ENCODE measurements at regions not wholly inside any gene's neighbourhood (a gene's known extent, or its start where the extent isn't known, plus 50 kb on each side); places are given as distances from the start of the nearest gene placed in this dataset.
"Not testable (repeated sequence)": the region's sequence is repeated elsewhere in the genome, so short reads cannot be mapped to it uniquely, and the experiment has no call there.

DNA sequence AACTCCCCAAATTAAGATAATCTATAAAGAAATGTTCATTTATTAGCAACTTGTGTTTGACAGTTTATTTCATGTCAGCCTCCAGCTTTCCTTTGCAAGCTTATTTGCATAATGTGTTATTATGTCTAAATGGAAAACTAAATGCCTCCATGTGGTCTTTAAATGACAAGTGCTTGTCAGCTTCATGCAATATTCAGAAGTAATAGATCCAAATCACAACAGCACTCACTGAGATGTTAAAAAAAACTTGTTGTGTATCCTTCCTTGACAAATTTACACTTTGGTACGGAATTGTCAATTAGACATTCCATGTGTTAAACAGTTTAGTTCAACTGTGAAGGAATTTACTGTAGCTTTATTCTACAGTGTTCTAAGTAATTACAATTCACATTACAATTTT is 124.4 kb upstream of the PTBP2 start:
- DNase-seq (ENCODE audit: low spot score), result no peak

GRCh38 chr1:96598416-96599168 is 123.0 kb upstream of the PTBP2 start:
- DNase-seq (ENCODE audit: low spot score), result no peak

DNA sequence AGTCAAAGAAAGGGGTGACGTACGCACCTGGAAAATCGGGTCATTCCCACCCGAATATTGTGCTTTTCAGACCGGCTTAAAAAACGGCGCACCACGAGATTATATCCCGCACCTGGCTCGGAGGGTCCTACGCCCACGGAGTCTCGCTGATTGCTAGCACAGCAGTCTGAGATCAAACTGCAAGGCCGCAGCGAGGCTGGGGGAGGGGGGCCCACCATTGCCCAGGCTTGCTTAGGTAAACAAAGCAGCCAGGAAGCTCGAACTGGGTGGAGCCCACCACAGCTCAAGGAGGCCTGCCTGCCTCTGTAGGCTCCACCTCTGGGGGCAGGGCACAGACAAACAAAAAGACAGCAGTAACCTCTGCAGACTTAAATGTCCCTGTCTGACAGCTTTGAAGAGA is 117.0 kb upstream of the PTBP2 start:
- not testable (repeated sequence) for DNase-seq (ENCODE audit: low spot score)

GRCh38 chr1:96617375-96617774 is 104.2 kb upstream of the PTBP2 start:
- DNase-seq (ENCODE audit: low spot score), result not testable (repeated sequence)

DNA sequence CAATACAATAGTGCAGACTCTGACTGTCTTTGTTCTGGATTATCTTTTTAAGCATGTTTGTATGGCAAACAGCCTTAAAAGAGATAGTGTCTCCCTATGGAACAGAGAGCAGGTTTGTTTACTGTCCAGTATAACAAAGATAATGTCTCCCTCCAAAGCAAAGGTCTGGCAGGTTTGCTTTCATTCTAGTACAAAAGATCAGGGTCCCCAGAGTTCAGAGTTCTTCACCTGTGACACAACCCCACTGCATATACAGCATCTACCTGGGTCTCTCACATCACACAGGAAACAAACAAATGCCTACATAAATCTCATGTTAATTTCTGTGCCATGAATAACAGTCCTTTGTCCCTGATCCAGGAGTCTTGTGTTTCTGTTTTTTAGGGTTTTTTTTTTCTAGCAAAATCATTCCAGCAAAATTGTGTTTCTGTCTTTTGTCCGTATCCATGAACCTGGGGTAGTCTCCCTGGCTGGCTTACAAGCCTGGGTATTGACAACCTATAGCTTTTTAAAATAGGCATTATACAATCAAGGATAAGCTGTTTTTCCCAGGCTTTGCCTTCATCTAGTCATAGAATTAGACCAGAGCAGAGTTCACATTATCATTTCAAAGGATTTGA is 89.4 kb upstream of the PTBP2 start:
- DNase-seq (ENCODE audit: low spot score), result no peak

DNA sequence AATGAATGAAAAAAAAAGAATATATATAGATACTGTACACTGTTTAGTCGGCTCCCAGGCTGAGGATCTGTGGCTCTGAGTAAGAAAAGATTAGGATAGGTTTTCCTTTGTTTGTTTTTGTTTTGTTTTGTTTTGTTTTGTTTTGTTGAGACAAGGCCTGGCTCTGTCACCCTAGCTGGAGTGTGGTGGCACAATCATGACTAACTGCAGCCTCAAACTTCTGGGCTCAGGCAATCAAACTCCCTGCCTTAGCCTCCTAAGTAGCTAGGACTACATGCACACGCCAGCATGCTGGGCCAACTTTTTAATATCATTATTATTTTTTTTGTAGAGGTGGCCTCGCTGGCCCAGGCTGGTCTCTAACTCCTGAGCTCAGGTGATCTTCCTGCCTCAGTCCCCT is 87.9 kb upstream of the PTBP2 start:
- DNase-seq (ENCODE audit: low spot score), result no peak

GRCh38 chr1:96634883-96635282 is 86.7 kb upstream of the PTBP2 start:
- no peak for DNase-seq (ENCODE audit: low spot score)

DNA sequence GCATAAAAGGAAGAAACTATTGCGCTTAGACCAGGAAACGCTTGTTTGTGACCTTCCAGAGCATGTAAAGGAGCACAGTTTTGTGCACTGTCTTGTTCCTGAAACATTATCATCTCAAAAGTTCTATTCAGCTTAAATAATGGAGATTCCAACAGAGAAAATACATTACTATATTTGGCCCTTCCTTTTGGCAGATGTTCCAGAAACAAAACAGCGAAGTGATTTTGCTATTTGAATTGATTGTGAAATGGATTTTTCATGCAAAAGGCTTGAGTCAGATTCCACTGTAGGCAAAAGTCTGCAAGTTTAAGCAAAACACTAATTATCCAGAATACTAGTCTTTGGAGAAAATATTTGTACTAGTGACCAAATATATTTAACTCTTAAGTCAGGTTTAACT is 80.3 kb upstream of the PTBP2 start:
- DNase-seq (ENCODE audit: low spot score), result no peak

DNA sequence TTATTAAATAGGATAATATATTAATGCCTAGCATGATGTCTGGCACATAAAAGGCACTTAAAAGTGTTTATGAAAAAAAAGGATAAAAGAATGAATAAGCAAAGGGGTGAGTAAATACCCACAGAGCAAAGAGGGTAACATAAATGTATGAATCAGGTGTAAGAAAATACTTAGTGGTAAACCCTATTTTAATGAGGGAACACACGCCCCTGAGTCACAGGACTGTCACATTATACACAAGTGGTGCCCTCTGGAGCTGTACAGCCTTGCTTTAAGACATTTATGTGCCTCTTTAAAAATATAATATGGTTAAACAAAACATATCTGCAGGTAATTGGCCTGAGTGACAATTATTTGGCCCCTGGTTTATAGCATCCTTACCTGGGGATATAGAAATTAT is 78.1 kb upstream of the PTBP2 start:
- DNase-seq (ENCODE audit: low spot score), result no peak

GRCh38 chr1:96649301-96649700 is 72.3 kb upstream of the PTBP2 start:
- DNase-seq (ENCODE audit: low spot score), result no peak

DNA sequence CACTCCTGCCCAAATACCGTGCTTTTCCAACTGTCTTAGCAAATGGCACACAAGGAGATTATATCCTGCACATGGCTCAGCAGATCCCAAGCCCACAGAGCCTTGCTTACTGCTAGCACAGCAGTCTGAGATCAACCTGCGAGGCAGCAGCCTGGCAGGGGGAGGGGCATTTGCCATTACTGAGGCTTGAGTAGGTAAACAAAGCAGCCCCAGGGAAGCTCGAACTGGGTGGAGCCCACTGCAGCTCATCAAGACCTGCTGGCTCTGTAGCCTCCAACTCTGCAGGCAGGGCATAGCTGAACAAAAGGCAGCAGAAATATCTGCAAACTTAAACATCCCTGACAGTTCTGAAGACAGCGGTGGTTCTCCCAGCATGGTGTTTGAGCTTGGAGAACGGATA is 70.1 kb upstream of the PTBP2 start:
- DNase-seq (ENCODE audit: low spot score), result no peak

GRCh38 chr1:96660051-96660450 is 61.5 kb upstream of the PTBP2 start:
- DNase-seq (ENCODE audit: low spot score), result no peak

GRCh38 chr1:96660503-96660902 is 61.1 kb upstream of the PTBP2 start:
- no peak for DNase-seq (ENCODE audit: low spot score)

All from activated CD4-positive, alpha-beta T cell treated with anti-CD3 and anti-CD28 coated beads, Interleukin-2, Interleukin-4, amounts not matched to agents 100 ng/mL and 50 ng/mL, durations not matched to agents 16 hours and 8 hours (primary cell).